AG09309 (cell line): ENCODE measurements at regions not wholly inside any gene's neighbourhood (a gene's known extent, or its start where the extent isn't known, plus 50 kb on each side); places are given as distances from the start of the nearest gene placed in this dataset.

Experiments
- DNase-seq: peaks from one replicate; pipeline ENCODE4 v3.0.0-alpha.2; 2010; ENCODE audit warnings: low read depth
- H3K4me3 ChIP-seq: 2 replicates; pipeline ENCODE4 v1.5.1; 2011; ENCODE audit warnings: mild to moderate bottlenecking, low read depth, low read length, moderate library complexity; ENCODE audit not compliant: control insufficient read depth
- TF ChIP-seq, protein P1 (sequence below): IDR thresholded peaks from 2 replicates; pipeline ENCODE4 v1.5.1; 2011; ENCODE audit warnings: mild to moderate bottlenecking, low read depth, low read length, inconsistent platforms; ENCODE audit not compliant: insufficient read depth, control insufficient read depth; ENCODE audit errors: missing control alignments

DNA sequence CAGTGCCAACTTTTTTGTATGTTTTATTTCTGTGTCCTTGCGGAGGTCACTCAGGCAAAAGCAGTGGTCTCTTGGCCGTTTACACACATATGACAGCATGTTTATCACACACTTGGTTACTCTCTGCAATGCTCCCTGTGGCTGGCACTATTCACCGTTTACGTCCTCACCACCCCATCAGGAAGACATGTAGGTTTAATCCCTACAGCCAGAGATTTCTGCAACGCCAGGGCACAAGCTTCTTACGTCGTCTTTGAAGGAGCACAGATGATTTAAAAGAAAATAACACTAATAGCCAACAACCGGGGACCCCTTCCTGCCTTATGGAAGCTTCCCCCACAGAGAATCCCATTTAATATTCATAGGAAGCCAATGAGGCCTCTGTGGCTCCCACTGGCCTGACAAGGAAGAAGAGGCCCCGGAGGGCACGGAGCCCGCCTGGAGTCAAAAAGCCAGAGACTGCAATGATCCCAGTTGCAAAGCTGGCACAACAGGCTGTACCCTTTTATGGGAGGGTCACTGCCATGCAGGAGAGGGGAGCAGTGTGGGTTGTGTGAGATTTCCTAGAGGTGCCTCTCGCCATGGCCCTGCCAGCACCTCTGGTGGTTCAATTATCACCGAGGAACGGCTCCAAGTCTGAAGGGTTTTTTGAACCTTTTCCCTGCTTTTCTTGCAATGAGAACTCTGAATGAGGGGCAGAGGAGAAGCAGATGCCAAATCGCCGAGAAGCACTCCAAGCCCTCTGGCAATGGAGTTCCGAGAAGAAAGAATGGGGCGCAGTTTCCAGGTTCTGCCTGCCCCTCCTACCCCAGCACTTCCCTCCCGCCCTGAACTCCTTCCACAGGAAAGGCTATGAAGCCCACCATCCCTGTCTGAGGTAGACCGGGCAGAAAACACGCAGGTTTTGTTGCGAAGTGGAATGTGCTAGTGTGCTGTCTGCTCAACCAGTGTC is 96.2 kb downstream of the THBS2 start:
- H3K4me3 ChIP-seq, result no peak overlapping the region
- DNase-seq, result no peak
- TF ChIP-seq, protein P1, sequence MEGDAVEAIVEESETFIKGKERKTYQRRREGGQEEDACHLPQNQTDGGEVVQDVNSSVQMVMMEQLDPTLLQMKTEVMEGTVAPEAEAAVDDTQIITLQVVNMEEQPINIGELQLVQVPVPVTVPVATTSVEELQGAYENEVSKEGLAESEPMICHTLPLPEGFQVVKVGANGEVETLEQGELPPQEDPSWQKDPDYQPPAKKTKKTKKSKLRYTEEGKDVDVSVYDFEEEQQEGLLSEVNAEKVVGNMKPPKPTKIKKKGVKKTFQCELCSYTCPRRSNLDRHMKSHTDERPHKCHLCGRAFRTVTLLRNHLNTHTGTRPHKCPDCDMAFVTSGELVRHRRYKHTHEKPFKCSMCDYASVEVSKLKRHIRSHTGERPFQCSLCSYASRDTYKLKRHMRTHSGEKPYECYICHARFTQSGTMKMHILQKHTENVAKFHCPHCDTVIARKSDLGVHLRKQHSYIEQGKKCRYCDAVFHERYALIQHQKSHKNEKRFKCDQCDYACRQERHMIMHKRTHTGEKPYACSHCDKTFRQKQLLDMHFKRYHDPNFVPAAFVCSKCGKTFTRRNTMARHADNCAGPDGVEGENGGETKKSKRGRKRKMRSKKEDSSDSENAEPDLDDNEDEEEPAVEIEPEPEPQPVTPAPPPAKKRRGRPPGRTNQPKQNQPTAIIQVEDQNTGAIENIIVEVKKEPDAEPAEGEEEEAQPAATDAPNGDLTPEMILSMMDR, result no peak

GRCh38 chr6:169156793-169157147 is 96.9 kb downstream of the THBS2 start:
- DNase-seq, result no peak
- TF ChIP-seq, protein P1, result no peak
- H3K4me3 ChIP-seq, result no peak overlapping the region

- DNase-seq, result no peak
- H3K4me3 ChIP-seq, result no peak overlapping the region
- TF ChIP-seq, protein P1, result no peak
Observed at GRCh38 chr6:169156108-169156792, 97.4 kb downstream of the THBS2 start.

GRCh38 chr6:169155481-169155880 is 98.2 kb downstream of the THBS2 start:
- DNase-seq, result no peak
- no peak overlapping the region for H3K4me3 ChIP-seq

GRCh38 chr6:169153401-169153800 is 100.2 kb downstream of the THBS2 start:
- TF ChIP-seq, protein P1, result no peak
- DNase-seq, result no peak
- H3K4me3 ChIP-seq, result no peak overlapping the region

More at GRCh38 chr6:169155481-169155880, 98.2 kb downstream of the THBS2 start:
- TF ChIP-seq, protein P1, result no peak

DNA sequence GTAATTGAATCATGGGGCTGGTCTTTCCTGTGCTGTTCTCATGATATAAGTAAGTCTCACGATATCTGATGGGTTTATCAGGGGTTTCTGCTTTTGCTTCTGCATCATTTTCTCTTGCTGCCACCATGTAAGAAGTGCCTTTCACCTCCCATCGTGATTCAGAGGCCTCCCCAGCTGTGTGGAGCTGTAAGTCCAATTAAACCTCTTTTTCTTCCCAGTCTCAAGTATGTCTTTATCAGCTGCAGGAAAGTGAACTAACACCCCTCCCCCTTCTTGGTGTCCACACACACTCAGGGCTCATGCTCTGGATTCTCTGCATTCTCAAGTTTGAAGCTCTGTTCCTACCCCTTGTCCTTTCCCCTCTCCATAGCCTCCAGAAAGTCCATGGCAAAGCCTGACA is 107.1 kb downstream of the THBS2 start:
- TF ChIP-seq, protein P1, result no peak
- H3K4me3 ChIP-seq, result no peak overlapping the region
- DNase-seq, result no peak
